Hepatocyte (in vitro differentiated cells): ENCODE measurements at regions not wholly inside any gene's neighbourhood (a gene's known extent, or its start where the extent isn't known, plus 50 kb on each side); places are given as distances from the start of the nearest gene placed in this dataset.

Experiments
- CTCF ChIP-seq: fragments of 200-600 bp; sonication (generic); IDR thresholded peaks from 2 replicates; pipeline ENCODE4 v1.5.1; 2016; ENCODE audit warnings: antibody characterized with exemption, mild to moderate bottlenecking; ENCODE audit not compliant: poor library complexity
- EZH2phosphoT487 ChIP-seq: fragments of 200-600 bp; sonication (generic); IDR thresholded peaks from one replicate; pipeline ENCODE4 v1.6.1; 2018; ENCODE audit warnings: antibody characterized with exemption, mild to moderate bottlenecking, low read depth, moderate library complexity; ENCODE audit not compliant: unreplicated experiment, severe bottlenecking

GRCh38 chr2:4765787-4766530 is 926.2 kb upstream of the SOX11 start:
- TF ChIP-seq CTCF (no peak), EZH2phosphoT487 (no peak)
